ENCODE measurements at regions not wholly inside any gene's neighbourhood (a gene's known extent, or its start where the extent isn't known, plus 50 kb on each side); places are given as distances from the start of the nearest gene placed in this dataset.

GRCh38 chrX:10356979-10357378 lies 200.2 kb downstream of the CLCN4 start:
- TF ChIP-seq CTCF (IDR thresholded peaks at IDR 0.05): no peak
- TF ChIP-seq REST (IDR thresholded peaks at IDR 0.05; ENCODE audit: insufficient read depth in 1 of 2, low read depth in 2 of 2, low read length in 1 of 2): no peak
- no peak for TF ChIP-seq POLR2AphosphoS5 (IDR thresholded peaks at IDR 0.05; ENCODE audit: low read depth, low read length)
- TF ChIP-seq SIN3A (IDR thresholded peaks at IDR 0.05; ENCODE audit: borderline replicate concordance, insufficient read depth, low read depth, low read length): no peak
- TF ChIP-seq TCF7L2 (IDR thresholded peaks at IDR 0.05; ENCODE audit: low read depth, low read length): no peak
